ENCODE measurements at regions not wholly inside any gene's neighbourhood (a gene's known extent, or its start where the extent isn't known, plus 50 kb on each side); places are given as distances from the start of the nearest gene placed in this dataset.

DNA sequence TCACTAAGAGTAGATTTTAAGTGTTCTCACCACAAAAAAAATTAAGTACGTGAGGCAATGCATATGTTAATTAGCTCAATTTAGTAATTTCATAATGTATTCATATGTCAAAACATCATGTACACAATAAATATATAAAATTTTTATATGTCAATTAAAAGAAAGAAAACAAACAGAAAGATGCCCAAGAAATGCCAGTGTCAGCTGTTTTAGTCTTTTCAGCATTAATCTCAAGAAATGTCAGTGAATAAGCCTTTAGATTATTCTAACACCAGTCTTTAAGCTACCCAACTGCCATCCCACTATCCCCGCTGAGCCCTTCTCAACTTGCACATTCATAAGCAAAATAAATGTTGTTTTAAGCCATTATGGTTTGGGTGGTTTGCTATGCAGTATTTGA lies 76.5 kb downstream of the C1D start:
- DNase-seq, result no peak

Data from right hindlimb (tissue), 1 donor.